GOT3 (cell line): ENCODE measurements at regions not wholly inside any gene's neighbourhood (a gene's known extent, or its start where the extent isn't known, plus 50 kb on each side); places are given as distances from the start of the nearest gene placed in this dataset.
"Not testable (repeated sequence)": the region's sequence is repeated elsewhere in the genome, so short reads cannot be mapped to it uniquely, and the experiment has no call there.

Experiments
- DNase-seq: peaks from one replicate; lab custom pipeline; 2025; ENCODE audit warnings: mixed read lengths; lab: John Stamatoyannopoulos, UW

DNA sequence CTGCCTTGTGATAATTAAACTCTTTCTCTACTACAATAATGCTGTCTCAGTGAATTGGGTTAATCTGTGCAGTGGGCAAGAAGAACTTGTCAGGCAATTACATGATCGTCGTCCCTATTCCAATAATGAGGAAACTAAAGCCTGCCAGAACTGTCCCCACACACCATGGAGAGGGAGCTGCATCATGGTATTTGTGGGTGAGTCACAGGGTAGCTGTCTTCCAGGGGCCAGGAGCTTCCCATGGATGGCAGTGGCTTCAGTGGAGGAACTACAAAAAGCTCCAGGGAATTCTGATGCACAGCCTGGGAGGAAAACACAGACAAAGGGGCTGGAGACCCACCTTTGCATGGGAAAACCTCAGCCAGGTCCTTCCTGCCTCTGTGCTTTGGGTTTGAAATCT lies 83.3 kb upstream of the C16orf82 start:
- no peak for DNase-seq

GRCh38 chr16:26985100-26986065 lies 81.3 kb upstream of the C16orf82 start:
- no peak for DNase-seq

GRCh38 chr16:26987597-26988010 lies 79.1 kb upstream of the C16orf82 start:
- DNase-seq = no peak

DNA sequence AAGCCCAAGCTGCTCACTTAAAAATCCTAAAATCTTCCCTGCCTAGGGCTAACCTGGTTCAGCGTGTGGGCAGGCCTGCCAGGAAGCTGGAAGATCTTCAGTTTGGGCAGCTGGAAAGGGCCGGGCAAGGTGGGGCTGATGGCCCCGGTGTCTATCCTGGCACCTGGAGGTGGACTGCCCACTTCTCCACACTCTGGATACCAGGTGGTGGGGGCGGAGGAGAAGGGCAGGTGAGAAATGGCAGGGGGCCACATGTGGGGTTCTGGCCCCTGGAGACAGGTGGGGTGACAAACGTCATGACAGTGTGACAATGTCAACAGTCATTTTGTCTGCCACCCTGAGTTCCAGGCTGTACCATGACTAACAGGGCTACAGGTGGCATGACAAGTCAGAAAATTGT lies 78.5 kb upstream of the C16orf82 start:
- no peak for DNase-seq

DNA sequence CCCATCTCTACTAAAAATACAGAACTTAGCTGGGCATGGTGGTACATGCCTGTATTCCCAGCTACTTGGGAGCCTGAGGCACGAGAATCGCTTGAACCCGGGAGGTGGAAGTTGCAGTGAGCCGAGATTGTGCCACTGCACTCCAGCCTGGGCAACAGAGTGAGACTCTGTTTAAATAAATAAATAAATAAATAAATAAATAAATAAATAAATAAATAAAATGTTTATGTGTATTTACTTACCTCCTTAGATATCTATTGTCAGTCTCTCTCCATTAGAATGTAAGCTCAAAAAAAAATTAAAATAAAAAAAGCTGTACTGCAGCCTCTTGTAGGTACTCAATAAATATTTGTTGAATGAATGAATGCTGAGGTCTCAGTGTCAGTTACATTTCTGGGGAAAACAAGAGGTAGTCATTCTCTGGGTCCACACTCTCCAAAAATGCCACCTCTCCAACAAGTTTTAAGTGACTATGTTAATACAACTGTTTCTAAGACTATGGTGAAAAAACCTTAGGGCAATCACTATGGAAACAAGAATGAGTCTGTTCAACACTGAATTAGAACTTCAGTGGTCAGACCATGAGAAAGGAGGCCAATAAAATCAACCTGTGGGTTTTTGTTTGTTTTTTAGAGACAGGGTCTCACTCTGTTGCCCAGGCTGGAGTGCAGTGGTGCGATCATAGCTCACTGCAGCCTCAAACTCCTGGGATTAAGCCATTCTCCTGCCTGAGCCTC lies 76.2 kb upstream of the C16orf82 start:
- not testable (repeated sequence) for DNase-seq

DNA sequence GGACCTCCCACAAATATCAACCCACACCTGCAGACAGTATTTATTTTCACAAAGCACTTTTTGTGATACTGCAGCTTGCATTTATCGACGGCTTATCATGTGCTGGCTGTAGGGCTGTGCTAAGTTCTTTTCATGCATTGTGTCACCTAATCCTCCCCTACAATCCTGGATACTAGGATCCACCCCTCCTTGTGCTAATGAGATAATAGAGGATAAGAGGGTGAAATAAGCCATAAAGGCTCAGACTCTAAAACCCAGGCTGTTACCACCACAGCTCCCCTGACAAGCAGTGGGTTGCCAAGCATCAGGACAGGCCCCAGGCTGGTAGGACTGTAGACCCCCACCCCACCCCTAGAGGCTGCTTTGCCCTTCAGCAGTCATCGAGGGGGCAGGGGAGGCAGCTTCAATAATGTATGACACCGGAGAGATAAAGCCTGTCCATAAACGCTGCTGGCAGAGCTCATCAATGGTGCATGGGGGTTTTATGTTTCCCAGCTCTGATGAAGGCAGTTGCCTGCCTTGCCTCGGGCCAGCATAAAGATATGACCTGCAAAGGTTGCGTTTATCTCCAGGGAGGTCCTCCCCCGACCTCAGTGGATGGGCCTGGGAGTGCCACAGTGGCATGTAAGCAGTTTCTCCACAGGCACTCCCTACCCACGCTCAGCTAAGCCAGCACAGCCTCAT lies 73.9 kb upstream of the C16orf82 start:
- DNase-seq = no peak

GRCh38 chr16:26993511-26993910 lies 73.2 kb upstream of the C16orf82 start:
- no peak for DNase-seq

DNA sequence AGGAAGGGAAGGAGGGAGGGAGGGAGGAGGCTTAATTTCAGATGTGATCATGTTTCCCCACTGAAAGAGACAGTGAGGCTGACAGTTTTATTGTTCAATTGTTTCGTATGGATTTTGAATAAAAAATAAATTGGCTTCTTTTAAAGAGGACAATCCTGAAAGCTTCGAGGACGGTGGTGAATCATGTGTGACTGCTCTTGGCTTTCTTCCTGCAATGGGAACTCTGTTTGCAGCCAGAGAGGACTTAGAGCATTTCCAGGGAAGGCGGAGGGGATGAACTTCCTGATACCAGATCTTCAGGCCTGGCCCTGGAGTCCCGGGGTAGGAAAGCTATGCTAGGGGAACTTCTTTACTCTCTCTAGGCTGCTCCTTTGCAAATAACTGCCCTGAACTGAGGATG lies 72.8 kb upstream of the C16orf82 start:
- no peak for DNase-seq

GRCh38 chr16:26995522-26995921 lies 71.2 kb upstream of the C16orf82 start:
- no peak for DNase-seq

DNA sequence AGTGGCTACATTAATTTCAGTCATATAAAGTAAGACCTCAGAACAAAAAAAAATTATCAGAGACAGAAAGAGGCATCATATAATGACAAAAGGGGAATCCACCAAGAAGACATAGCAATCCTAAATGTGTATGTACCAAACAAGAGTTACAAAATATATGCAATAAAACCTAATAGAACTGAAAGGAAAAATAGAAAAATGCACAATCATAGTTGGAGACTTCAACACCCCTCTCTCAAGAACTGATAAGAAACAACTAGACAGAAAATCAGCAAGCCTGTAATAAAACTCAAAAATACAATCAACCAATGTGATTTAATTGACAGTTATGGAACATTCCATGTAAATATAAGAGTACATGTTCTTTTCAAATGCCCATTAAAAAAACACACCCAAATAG lies 61.3 kb upstream of the C16orf82 start:
- no peak for DNase-seq
